Endodermal cell (in vitro differentiated cells): ENCODE measurements at regions not wholly inside any gene's neighbourhood (a gene's known extent, or its start where the extent isn't known, plus 50 kb on each side); places are given as distances from the start of the nearest gene placed in this dataset.

Source experiments
- DNase-seq: peaks from one replicate; pipeline ENCODE4 v3.0.0-alpha.2; 2017
- H3K27ac ChIP-seq: 2 replicates; pipeline ENCODE4 v1.5.1; 2013; ENCODE audit warnings: mild to moderate bottlenecking, low read depth, low read length, moderate library complexity
- H3K27me3 ChIP-seq: 2 replicates; pipeline ENCODE4 v1.6.1; 2013; ENCODE audit warnings: mild to moderate bottlenecking, low read length, moderate library complexity; ENCODE audit not compliant: insufficient read depth, control insufficient read depth, poor library complexity, severe bottlenecking
- H3K36me3 ChIP-seq: 2 replicates; pipeline ENCODE4 v1.7.0; 2013; ENCODE audit warnings: mild to moderate bottlenecking, low read length, moderate library complexity; ENCODE audit not compliant: control insufficient read depth, insufficient read depth
- H3K4me1 ChIP-seq: one replicate; pipeline ENCODE4 v1.7.0; 2013; ENCODE audit warnings: low read length; ENCODE audit not compliant: control insufficient read depth, insufficient read depth
- H3K4me3 ChIP-seq: 2 replicates; pipeline ENCODE4 v1.5.1; 2013; ENCODE audit warnings: mild to moderate bottlenecking, low read length, moderate library complexity
- H3K9ac ChIP-seq: 2 replicates; pipeline ENCODE4 v1.6.1; 2013; ENCODE audit warnings: mild to moderate bottlenecking, low read length, moderate library complexity; ENCODE audit not compliant: poor library complexity, severe bottlenecking; ENCODE audit errors: extremely low read depth
- H3K9me3 ChIP-seq: 2 replicates; pipeline ENCODE4 v1.6.1; 2013; ENCODE audit warnings: mild to moderate bottlenecking, low read length, moderate library complexity; ENCODE audit not compliant: control insufficient read depth
- H3K27ac Mint-ChIP-seq: 2 replicates; pipeline ENCODE4 v1.8.0; 2020; ENCODE audit warnings: mixed read lengths
- H3K27me3 Mint-ChIP-seq: 2 replicates; pipeline ENCODE4 v1.8.0; 2021; ENCODE audit warnings: mild to moderate bottlenecking, mixed read lengths; ENCODE audit not compliant: insufficient read depth
- H3K36me3 Mint-ChIP-seq: 2 replicates; pipeline ENCODE4 v1.8.0; 2020; ENCODE audit warnings: low read depth, mixed read lengths
- H3K4me1 Mint-ChIP-seq: 2 replicates; pipeline ENCODE4 v1.8.0; 2020; ENCODE audit warnings: mixed read lengths
- H3K4me3 Mint-ChIP-seq: 2 replicates; pipeline ENCODE4 v1.8.0; 2020; ENCODE audit warnings: mild to moderate bottlenecking, moderate library complexity, mixed read lengths
- H3K9me3 Mint-ChIP-seq: 2 replicates; pipeline ENCODE4 v1.8.0; 2020; ENCODE audit warnings: mild to moderate bottlenecking, mixed read lengths
- CTCF ChIP-seq: fragments of 200-600 bp; sonication (generic); conservative IDR thresholded peaks from 2 replicates; pipeline ENCODE4 v1.5.0; 2021; ENCODE audit warnings: antibody characterized with exemption, mild to moderate bottlenecking
- WGBS, 2 experiments: methylation state at CpG; one replicate each; pipeline versions ENCODE4 v1.1.5 to v1.1.7; 2013; ENCODE audit warnings: missing lambda C conversion rate in 2 of 2, mixed read lengths in 1 of 2; ENCODE audit not compliant: insufficient coverage in 1 of 2, insufficient read length in 1 of 2; 5-methylcytosine and 5-hydroxymethylcytosine counted together

- Histone ChIP-seq H3K9me3 (no peaks in the 10 kb centered on the region), H3K4me1 (no peaks in the 10 kb centered on the region), H3K36me3 (no peaks in the 10 kb centered on the region), H3K27ac (no peak overlapping the region), H3K4me3 (no peak overlapping the region), H3K9ac (no peak overlapping the region), H3K27me3 (no peaks in the 10 kb centered on the region)
- DNase-seq = no peak
- no peak overlapping the region for H3K4me3 Mint-ChIP-seq
- no peaks in the 10 kb centered on the region for H3K36me3 Mint-ChIP-seq
- H3K27me3 Mint-ChIP-seq = no peaks in the 10 kb centered on the region
- no peak overlapping the region for H3K27ac Mint-ChIP-seq
- peaks cover 1% of the 10 kb centered on the region for H3K4me1 Mint-ChIP-seq
- WGBS, 2 experiments = 94% methylated on average over 1 of the region's 1 CpG; no CpG with 5 or more reads in 1 of the 2 experiments
- no peak for TF ChIP-seq CTCF
- H3K9me3 Mint-ChIP-seq = peaks cover 3% of the 10 kb centered on the region
Observed at GRCh38 chr4:133045288-133045687, 103.8 kb upstream of the PCDH10 start.

- H3K36me3 ChIP-seq = no peaks in the 10 kb centered on the region
- no peaks in the 10 kb centered on the region for H3K27me3 ChIP-seq
- H3K9me3 ChIP-seq = no peaks in the 10 kb centered on the region
- WGBS, 2 experiments = 92 to 100% methylated on average over 2 to 4 of the region's 4 CpGs
- no peak for TF ChIP-seq CTCF
- H3K4me3 ChIP-seq = no peak overlapping the region
- Mint-ChIP-seq H3K4me1 (peaks cover 1% of the 10 kb centered on the region), H3K9me3 (peaks cover 3% of the 10 kb centered on the region), H3K27me3 (no peaks in the 10 kb centered on the region), H3K4me3 (no peak overlapping the region), H3K27ac (no peak overlapping the region), H3K36me3 (no peaks in the 10 kb centered on the region)
- no peak for DNase-seq
- H3K4me1 ChIP-seq = no peaks in the 10 kb centered on the region
- no peak overlapping the region for H3K27ac ChIP-seq
- H3K9ac ChIP-seq = no peak overlapping the region
Observed at GRCh38 chr4:133046156-133046555, 102.9 kb upstream of the PCDH10 start.

- H3K4me1 ChIP-seq = no peaks in the 10 kb centered on the region
- H3K36me3 Mint-ChIP-seq = no peaks in the 10 kb centered on the region
- H3K4me3 Mint-ChIP-seq = no peak overlapping the region
- H3K27me3 Mint-ChIP-seq = no peaks in the 10 kb centered on the region
- H3K27me3 ChIP-seq = no peaks in the 10 kb centered on the region
- H3K9me3 Mint-ChIP-seq = peaks cover 3% of the 10 kb centered on the region
- no peaks in the 10 kb centered on the region for H3K36me3 ChIP-seq
- no peak for TF ChIP-seq CTCF
- 84 to 94% methylated on average over 2 of the region's 2 CpGs for WGBS, 2 experiments
- DNase-seq = peak; percentile 47
- no peaks in the 10 kb centered on the region for H3K4me1 Mint-ChIP-seq
- H3K9me3 ChIP-seq = no peaks in the 10 kb centered on the region
- peak overlapping the region; percentile 44 for H3K27ac Mint-ChIP-seq
- no peak overlapping the region for H3K9ac ChIP-seq
- H3K4me3 ChIP-seq = no peak overlapping the region
- H3K27ac ChIP-seq = no peak overlapping the region
Observed at GRCh38 chr4:133058701-133059100, 90.4 kb upstream of the PCDH10 start.
